Mesodermal cell (in vitro differentiated cells): ENCODE measurements at regions not wholly inside any gene's neighbourhood (a gene's known extent, or its start where the extent isn't known, plus 50 kb on each side); places are given as distances from the start of the nearest gene placed in this dataset.

ENCODE experiments used
- H3K27ac ChIP-seq: 2 replicates; pipeline ENCODE4 v1.7.0; 2013; ENCODE audit warnings: mild to moderate bottlenecking, low read depth, low read length, moderate library complexity; ENCODE audit not compliant: severe bottlenecking
- H3K36me3 ChIP-seq: 2 replicates; pipeline ENCODE4 v1.7.1; 2013; ENCODE audit warnings: mild to moderate bottlenecking, low read length, moderate library complexity; ENCODE audit not compliant: control insufficient read depth, insufficient read depth
- H3K4me1 ChIP-seq: one replicate; pipeline ENCODE4 v1.7.1; 2013; ENCODE audit warnings: mild to moderate bottlenecking, low read length; ENCODE audit not compliant: insufficient read depth, control insufficient read depth, poor library complexity, severe bottlenecking
- H3K4me3 ChIP-seq: 2 replicates; pipeline ENCODE4 v1.7.0; 2013; ENCODE audit warnings: low read length, control low read depth, mild to moderate bottlenecking; ENCODE audit not compliant: insufficient read depth, poor library complexity, severe bottlenecking; ENCODE audit errors: extremely low read depth
- H3K9me3 ChIP-seq: 2 replicates; pipeline ENCODE4 v1.7.1; 2013; ENCODE audit warnings: mild to moderate bottlenecking, low read length, moderate library complexity; ENCODE audit not compliant: control insufficient read depth
- WGBS, 2 experiments: methylation state at CpG; one replicate each; pipeline ENCODE4 v1.1.5; 2013; ENCODE audit warnings: missing lambda C conversion rate in 2 of 2; ENCODE audit not compliant: insufficient coverage in 2 of 2; 5-methylcytosine and 5-hydroxymethylcytosine counted together

GRCh38 chr13:48159826-48160225 lies 64.9 kb upstream of the MED4 start:
- Histone ChIP-seq H3K27ac (peak overlapping the region; percentile 36), H3K9me3 (no peaks in the 10 kb centered on the region), H3K36me3 (no peaks in the 10 kb centered on the region), H3K4me1 (peaks cover 19% of the 10 kb centered on the region), H3K4me3 (no peak overlapping the region)
- no CpG with 5 or more reads among the region's 3 CpGs for WGBS, 2 experiments

GRCh38 chr13:48159401-48159800 lies 64.5 kb upstream of the MED4 start:
- Histone ChIP-seq H3K4me1 (peaks cover 19% of the 10 kb centered on the region), H3K4me3 (no peak overlapping the region)

GRCh38 chr13:48158915-48159314 lies 64.0 kb upstream of the MED4 start:
- WGBS, 2 experiments, result 100% methylated on average over 3 of the region's 3 CpGs
- no peak overlapping the region for H3K4me3 ChIP-seq
- H3K9me3 ChIP-seq, result no peaks in the 10 kb centered on the region
- peaks cover 19% of the 10 kb centered on the region for H3K4me1 ChIP-seq
- no peak overlapping the region for H3K27ac ChIP-seq
- H3K36me3 ChIP-seq, result no peaks in the 10 kb centered on the region

More at GRCh38 chr13:48159401-48159800, 64.5 kb upstream of the MED4 start:
- Histone ChIP-seq H3K9me3 (no peaks in the 10 kb centered on the region), H3K36me3 (no peaks in the 10 kb centered on the region), H3K27ac (peak overlapping the region; percentile 36)

- H3K36me3 ChIP-seq, result no peaks in the 10 kb centered on the region
- H3K4me1 ChIP-seq, result peaks cover 19% of the 10 kb centered on the region
- H3K4me3 ChIP-seq, result no peak overlapping the region
- WGBS, 2 experiments, result no CpG with 5 or more reads among the region's 1 CpG
- H3K27ac ChIP-seq, result no peak overlapping the region
- no peaks in the 10 kb centered on the region for H3K9me3 ChIP-seq
Measured at GRCh38 chr13:48158290-48158689, 63.4 kb upstream of the MED4 start.

GRCh38 chr13:48156466-48156865 lies 61.6 kb upstream of the MED4 start:
- Histone ChIP-seq H3K36me3 (no peaks in the 10 kb centered on the region), H3K27ac (no peak overlapping the region), H3K4me3 (no peak overlapping the region), H3K4me1 (peaks cover 19% of the 10 kb centered on the region), H3K9me3 (no peaks in the 10 kb centered on the region)
- 90 to 100% methylated on average over 2 of the region's 6 CpGs for WGBS, 2 experiments

- Histone ChIP-seq H3K4me1 (peaks cover 14% of the 10 kb centered on the region), H3K36me3 (no peaks in the 10 kb centered on the region), H3K9me3 (no peaks in the 10 kb centered on the region), H3K4me3 (no peak overlapping the region), H3K27ac (no peak overlapping the region)
- 100% methylated on average over 1 of the region's 2 CpGs; no CpG with 5 or more reads in 1 of the 2 experiments for WGBS, 2 experiments
Measured at GRCh38 chr13:48155848-48156247, 60.9 kb upstream of the MED4 start.

- no peak overlapping the region for H3K27ac ChIP-seq
- no peaks in the 10 kb centered on the region for H3K9me3 ChIP-seq
- H3K4me1 ChIP-seq, result peaks cover 8% of the 10 kb centered on the region
- H3K4me3 ChIP-seq, result no peak overlapping the region
- 93 to 100% methylated on average over 2 to 3 of the region's 6 CpGs for WGBS, 2 experiments
- H3K36me3 ChIP-seq, result no peaks in the 10 kb centered on the region
Measured at GRCh38 chr13:48154671-48155070, 59.8 kb upstream of the MED4 start.

GRCh38 chr13:48153186-48153585 lies 58.3 kb upstream of the MED4 start:
- H3K4me1 ChIP-seq, result no peaks in the 10 kb centered on the region
- H3K4me3 ChIP-seq, result no peak overlapping the region
- no peak overlapping the region for H3K27ac ChIP-seq
- H3K36me3 ChIP-seq, result no peaks in the 10 kb centered on the region
- WGBS, 2 experiments, result 78 to 83% methylated on average over 1 to 2 of the region's 3 CpGs
- H3K9me3 ChIP-seq, result no peaks in the 10 kb centered on the region

- 73 to 78% methylated on average over 4 of the region's 5 CpGs for WGBS, 2 experiments
- Histone ChIP-seq H3K4me3 (no peak overlapping the region), H3K27ac (no peak overlapping the region), H3K4me1 (no peaks in the 10 kb centered on the region), H3K9me3 (no peaks in the 10 kb centered on the region), H3K36me3 (no peaks in the 10 kb centered on the region)
Measured at GRCh38 chr13:48151363-48152161, 56.7 kb upstream of the MED4 start.

- WGBS, 2 experiments, result 85 to 89% methylated on average over 6 of the region's 6 CpGs
- no peak overlapping the region for H3K4me3 ChIP-seq
- no peaks in the 10 kb centered on the region for H3K4me1 ChIP-seq
- H3K9me3 ChIP-seq, result no peaks in the 10 kb centered on the region
- H3K27ac ChIP-seq, result no peak overlapping the region
- H3K36me3 ChIP-seq, result no peaks in the 10 kb centered on the region
Measured at GRCh38 chr13:48148454-48148853, 53.5 kb upstream of the MED4 start.

- Histone ChIP-seq H3K27ac (no peak overlapping the region), H3K4me3 (no peak overlapping the region), H3K9me3 (no peaks in the 10 kb centered on the region), H3K36me3 (no peaks in the 10 kb centered on the region), H3K4me1 (no peaks in the 10 kb centered on the region)
- no CpG with 5 or more reads among the region's 2 CpGs for WGBS, 2 experiments
Measured at GRCh38 chr13:48146636-48147035, 51.7 kb upstream of the MED4 start.
